ENCODE measurements at regions not wholly inside any gene's neighbourhood (a gene's known extent, or its start where the extent isn't known, plus 50 kb on each side); places are given as distances from the start of the nearest gene placed in this dataset.
"Not testable (repeated sequence)": the region's sequence is repeated elsewhere in the genome, so short reads cannot be mapped to it uniquely, and the experiment has no call there.

DNA sequence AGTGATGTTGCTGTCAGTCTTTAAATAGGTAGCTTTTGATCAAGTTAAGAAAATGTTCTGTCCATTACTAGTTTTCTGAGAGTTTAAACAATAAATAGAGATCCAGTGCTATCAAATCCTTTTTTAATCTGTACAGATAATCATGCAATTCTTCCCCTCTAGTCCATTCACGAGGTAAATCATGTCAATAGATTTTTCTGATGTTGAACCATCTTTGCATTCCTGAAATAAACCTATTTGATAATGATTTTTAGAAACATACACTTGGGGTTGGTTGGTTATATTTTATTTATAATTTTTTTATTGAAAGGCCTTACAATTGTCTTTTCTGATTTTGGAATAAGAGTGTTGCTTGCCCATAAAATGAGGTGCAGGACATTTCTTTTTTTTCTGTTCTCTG, 95.0 kb downstream of the FAM53A start:
- DNase-seq = no peak

GRCh38 chr4:1588306-1588705, 95.8 kb downstream of the FAM53A start:
- DNase-seq = no peak

DNA sequence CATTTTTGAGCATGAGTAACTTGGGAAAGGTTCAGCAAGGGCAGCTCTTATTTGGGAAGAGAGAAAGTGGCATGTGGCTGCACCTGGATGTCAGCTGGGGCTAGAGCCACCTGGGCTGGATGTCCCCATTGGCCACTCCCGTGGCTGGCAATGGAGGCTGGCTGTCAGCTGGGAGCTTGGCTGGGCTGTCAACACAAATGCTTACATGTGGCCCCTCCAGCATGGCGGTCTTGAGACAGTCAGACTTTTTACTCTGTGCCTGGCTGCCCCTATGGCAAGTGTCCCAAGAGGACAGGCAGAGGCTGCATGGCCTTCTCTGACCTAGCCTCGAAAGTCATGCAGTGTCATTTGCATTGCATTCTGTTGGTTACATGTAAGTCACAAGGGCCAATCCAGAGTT, 99.6 kb downstream of the FAM53A start:
- DNase-seq = no peak

GRCh38 chr4:1583859-1584258, 100.3 kb downstream of the FAM53A start:
- no peak for DNase-seq

DNA sequence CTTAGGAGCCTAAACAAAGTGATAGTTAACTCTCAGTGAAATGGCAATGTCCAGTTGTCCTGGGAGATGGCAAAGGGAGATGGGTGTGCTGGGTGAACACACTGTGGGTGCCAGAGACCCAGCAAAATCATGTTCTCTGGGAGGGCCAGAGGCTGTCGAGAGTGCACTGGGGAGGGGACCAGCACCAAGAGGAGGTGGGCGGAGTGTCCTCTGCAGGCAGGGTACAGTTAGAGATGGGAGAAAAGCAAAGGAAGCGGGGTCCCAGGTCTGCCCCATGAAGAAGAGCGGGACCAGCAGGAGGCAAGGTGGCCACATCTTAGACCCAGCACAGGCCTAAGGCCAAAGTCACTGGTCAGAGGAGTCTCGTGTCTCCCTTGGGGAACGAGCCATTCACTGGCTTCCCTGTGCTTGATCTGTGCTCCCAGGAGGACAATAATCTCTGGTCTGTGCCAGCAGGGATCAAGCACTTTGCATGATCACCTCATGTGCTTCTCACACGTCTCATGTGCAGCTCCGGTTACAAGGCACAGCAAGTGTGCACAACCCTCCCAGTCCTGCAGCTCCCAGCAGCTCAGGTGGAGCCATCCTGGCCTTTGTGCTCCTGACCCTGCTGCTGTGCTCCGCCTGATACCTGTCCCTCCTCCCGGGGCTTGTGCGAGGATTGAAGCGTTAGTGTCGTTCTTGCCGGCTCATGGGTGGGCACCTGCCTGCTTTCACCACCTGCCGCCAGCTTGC, 100.9 kb downstream of the FAM53A start:
- no peak for DNase-seq

- no peak for DNase-seq
These were observed 101.9 kb downstream of the FAM53A start for GRCh38 chr4:1582227-1582626.

DNA sequence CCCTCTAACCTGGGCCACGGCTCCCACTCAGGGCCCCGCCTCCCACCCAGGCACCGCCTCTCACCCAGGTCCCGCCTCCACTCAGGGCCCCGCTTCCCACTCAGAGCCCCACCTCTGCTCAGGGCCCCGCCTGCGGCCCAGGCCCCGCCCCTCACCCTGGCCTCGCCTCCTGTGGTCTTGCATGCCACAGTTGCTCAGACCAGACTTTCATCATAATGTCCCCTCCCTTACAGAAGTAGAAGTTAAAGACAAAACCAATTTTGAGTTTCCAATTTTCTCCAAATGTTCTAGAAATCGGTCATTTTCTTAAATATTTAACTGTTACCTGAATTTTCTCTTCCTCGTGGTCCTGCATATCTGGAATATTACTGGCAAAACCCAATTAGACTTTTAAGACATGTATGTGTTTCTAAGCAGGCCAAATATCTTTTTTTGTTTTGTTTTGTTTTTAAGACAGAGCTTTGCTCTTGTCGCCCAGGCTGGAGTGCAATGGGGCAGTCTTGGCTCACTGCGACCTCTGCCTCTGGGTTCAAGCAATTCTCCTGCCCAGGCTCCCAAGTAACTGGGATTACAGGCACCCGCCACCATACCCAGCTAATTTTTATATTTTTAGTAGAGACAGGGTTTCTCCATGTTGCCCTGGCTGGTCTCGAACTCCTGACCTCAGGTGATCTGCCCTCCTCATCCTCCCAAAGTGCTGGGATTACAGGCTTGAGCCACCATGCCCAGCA, 102.8 kb downstream of the FAM53A start:
- DNase-seq = peak; percentile 83 to 87

- not testable (repeated sequence) for DNase-seq
These were observed 103.5 kb downstream of the FAM53A start for GRCh38 chr4:1580692-1581012.

- peak; percentile 86 to 88 for DNase-seq
These were observed 104.0 kb downstream of the FAM53A start for GRCh38 chr4:1579901-1580691.

DNA sequence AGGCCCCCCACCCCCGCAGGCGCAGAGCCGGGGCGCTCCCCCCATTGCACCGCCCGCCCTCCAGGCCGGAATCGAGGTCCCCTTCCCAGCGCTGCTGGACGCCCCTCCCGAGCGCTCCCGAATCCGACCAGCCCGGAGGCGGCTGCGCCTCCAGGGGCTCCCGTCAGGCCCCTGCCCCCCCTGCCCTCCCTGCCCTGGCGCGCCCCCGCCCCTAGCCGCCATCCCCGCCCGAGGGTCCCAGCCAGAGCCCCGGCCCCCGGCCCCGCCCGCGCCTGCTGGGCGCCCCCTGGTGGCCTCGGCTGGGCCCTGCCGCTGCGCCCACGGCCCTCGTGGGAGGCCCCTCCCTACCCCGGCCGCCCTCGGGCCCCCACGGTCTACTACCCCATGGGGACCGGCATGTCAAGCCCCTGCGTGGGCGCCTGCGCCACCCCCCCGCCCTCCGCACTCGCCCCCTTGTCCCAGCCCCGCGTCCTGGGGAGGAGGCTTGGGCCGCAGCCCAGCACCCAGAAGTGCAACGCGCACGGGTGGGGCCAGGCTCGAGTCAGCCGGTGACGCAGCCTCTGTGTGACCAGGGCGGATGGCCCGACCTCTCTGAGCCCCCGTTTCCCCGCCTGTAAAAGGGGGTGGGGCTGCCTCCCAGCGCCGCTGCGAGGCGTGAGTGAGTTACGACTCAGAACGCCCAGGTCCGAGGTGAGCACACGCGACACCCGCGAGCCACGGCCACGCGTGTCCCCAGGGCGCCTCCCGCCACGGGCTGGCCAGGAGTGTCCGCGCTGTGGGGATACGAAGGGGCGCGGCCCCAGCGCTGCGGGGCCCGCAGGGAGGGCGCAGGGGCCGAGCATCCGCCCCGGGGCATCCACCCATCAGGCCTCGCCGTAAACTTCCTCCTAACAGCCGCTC, 104.9 kb downstream of the FAM53A start:
- DNase-seq = peak; percentile 75 to 76

- peak in 1 of 2 donors; percentile 9 for DNase-seq
These were observed 105.8 kb downstream of the FAM53A start for GRCh38 chr4:1578251-1578773.

DNA sequence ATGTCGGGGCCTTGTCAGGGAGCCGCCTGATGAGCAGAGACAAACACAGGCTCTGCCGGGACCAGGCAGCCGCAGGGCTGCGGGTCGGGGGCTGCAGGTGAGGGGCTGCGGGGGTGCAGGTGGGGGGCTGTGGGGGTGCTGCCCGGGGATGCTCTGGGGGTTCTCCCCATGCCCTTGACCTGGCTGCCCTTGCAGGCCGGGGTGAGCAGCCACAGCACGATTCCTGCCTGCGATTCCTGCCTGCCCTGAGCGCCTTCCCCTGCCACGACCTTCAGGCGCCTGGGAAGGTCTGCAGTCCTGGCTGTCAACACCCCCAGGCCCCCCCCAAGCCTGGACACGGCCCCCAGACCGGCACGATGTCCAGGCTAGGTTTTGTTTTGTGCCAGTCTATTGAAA, 106.3 kb downstream of the FAM53A start:
- DNase-seq = no peak

DNA sequence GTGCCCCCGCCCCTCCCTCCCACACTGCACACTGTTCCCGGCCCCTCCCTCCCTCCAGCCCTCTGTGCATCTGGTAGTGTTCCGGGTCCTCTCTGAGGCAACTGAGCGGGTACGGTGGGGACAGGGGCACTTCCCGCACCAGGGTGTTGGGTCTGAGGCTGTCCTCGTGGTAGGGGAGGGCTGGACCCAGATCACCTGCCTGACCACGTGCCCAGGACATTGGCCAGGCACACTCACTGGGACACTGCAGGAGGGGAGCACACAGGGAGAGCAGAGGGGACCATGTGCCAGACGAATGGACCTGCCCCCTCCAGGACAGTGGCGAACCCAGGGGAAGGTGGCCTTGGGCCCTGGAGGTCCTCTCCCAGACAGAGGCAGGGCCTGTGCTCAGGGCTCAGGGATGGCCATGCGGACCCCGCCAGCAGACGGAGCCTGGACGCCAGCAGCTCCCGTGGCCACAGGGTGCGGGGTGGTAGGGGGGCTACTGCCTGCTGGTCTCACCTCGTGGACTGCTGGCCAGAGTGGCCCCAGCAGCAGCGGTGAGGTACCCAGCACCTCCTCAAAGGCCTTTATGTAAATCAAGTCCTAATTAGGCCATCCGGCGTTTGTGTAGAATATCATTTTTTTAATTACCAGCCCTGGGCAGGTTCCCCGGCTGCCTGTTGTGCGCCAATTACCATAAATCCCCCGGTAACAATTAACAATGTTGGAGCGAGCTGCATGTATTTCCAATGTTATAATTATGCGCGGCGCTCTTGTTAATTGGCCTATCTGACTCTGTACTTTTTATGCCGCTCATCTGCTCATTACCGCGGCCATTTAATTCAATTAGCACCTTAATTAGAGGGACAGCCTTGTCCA, 106.9 kb downstream of the FAM53A start:
- no peak for DNase-seq

DNA sequence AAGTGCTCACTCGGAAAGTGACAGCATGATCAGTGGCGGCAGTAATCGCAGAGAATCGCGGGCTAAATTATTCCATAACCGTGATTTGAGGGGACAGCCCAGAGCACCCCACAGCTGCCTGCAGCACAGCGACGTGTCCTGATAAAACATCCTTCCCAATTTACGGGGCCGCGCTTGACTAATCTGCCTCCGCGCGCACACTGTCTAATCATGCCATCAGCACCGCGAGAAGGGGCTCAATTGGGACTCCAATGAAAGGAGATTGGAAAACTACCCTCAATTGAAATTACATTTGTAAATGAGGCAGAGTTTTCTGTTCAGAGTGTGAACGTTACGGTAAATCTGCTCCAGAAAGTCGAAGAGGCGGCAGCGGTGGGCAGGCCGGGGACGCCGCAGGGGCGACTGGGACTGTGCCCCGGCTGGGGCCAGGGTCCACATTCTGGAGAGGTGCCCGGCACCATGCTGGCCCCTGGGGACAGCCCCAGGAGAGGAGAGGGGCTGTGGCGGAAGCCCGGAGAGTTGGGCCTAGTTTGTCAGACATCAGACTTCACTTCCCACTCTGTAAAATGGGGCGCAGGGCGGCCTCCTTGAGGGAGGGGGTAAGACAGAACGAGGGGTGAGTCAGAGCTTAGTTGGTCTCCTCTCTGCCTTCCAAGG, 107.7 kb downstream of the FAM53A start:
- no peak for DNase-seq

DNA sequence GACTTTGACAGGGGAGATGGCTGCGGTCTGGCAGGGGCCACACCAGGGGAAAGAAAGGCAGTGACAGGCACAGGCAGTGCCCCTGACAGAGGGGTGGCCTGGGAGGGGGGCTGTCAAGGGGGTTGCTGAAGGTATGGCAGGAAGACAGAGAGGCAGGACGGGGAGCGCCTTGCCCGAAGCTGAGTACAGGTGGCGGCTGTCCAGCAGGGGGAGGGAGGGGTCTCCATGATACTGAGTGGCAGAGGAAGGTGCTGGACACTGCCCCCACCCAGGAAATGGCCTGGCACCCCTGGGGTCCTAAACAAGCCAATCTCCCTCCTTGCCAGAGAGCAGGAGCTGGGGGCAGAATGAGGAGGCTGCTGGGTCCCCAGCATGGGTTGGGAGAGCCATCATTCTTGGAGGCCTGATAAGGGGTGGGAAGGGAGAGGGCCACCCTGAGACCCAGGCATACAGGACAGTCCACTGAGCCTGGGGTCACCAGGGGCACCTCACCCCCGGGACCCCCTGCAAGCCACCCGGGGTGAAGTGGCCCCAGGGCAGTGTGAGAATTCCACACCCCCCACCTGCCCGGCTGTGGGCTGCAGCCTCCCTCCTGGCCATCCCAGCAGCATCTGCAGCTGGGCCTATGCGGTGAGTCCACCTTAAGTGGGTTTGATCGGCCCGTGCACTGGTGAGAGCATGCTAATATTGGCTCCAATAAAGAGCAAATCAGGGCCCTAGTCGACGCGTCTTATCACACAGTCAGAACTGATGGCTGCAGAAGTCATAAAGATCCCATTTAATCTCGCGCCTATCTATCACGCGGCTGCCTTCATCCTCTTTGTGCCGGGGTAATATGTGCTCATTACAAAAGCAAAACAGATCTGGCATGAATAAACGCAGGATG, 108.5 kb downstream of the FAM53A start:
- no peak for DNase-seq

DNA sequence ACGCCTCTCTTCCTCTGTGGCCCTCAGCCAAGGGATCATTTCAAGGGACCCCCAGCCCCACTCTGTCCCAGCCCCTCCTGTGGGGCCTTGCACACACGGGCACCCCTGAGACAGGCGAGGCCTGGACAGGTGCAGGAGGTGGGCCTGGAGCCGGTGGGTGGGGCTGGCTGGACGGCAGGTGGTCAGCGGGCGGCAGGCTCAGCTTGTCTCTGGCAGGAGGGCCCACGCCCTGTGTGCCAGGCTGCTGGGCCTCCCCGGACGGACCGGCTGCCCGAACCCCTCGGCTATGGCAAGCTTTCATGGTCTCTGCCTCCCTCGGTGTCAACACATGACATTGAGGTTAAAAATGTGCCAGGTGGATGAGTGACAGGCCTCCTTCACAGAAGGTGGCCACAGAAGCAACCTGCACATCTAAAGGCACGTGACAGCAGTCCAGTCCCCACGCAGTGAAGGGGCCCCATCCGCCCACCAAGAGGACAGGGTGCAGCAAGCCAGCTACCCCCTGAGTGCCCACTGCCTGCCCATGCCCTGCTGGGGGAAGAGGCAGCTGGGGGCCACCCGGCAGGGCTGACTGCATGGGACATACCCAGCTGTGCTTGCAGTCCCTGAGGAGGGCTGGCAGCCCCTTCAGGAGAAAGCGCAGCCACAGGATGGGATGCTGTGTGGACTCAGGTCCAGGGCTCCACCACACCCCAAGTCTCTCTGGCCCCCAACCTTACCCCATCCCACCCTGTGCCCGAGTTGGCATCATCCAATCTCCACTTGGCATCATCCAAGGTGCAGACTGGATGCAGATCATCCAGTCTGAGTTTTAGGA, 109.3 kb downstream of the FAM53A start:
- DNase-seq = no peak

GRCh38 chr4:1573830-1574459, 110.2 kb downstream of the FAM53A start:
- no peak for DNase-seq

DNA sequence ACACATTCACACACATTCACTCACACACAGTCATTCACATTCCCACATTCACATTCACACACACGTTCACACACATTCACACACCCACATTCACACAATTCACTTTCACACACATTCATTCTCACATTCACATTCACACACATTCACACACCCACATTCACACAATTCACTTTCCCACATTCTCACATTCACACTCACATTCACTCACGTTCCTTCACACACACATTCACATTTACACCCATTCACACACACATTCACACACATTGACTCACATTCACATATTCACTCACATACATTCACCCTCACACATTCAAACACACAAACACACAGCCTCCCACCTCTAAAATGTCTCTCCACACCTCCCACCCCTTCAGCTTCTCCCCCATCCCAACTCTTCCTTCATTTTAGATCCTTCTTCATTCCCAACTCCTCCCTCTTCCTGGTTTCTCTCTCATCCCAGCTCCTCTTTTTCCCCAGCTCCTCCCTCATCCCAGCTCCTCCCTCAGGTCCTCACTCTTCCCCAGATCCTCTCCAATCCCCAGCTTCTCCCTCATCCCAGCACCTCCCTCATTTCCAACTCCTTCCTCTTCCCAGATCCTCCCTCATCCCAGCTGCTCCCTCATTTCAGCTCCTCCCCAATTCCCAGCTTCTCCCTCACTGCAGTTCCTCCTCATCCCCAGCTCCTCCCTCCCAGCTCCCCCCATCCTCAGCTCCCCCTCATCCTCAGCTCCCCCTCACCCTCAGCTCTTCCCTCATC, 111.0 kb downstream of the FAM53A start:
- DNase-seq = no peak
